Ishikawa (cell line): ENCODE measurements at regions not wholly inside any gene's neighbourhood (a gene's known extent, or its start where the extent isn't known, plus 50 kb on each side); places are given as distances from the start of the nearest gene placed in this dataset.

ENCODE experiments used
- CREB1 ChIP-seq: IDR thresholded peaks from 2 replicates; pipeline ENCODE4 v1.6.1; 2012; ENCODE audit warnings: low read depth
- EGR1 ChIP-seq: IDR thresholded peaks from 2 replicates; pipeline ENCODE4 v1.6.1; 2012
- EP300 ChIP-seq: IDR thresholded peaks from 2 replicates; pipeline ENCODE4 v1.6.1; 2012; ENCODE audit warnings: borderline replicate concordance
- MAX ChIP-seq: IDR thresholded peaks from 2 replicates; pipeline ENCODE4 v1.6.1; 2012
- RAD21 ChIP-seq: IDR thresholded peaks from 2 replicates; pipeline ENCODE4 v1.6.1; 2012; ENCODE audit warnings: low read depth
- REST ChIP-seq: IDR thresholded peaks from 2 replicates; pipeline ENCODE4 v1.6.1; 2012; ENCODE audit warnings: low read depth, mild to moderate bottlenecking
- TAF1 ChIP-seq: IDR thresholded peaks from 2 replicates; pipeline ENCODE4 v1.6.1; 2012; ENCODE audit warnings: low read depth, mild to moderate bottlenecking
- TCF12 ChIP-seq: IDR thresholded peaks from 2 replicates; pipeline ENCODE4 v1.6.1; 2012; ENCODE audit warnings: low read depth
- TEAD4 ChIP-seq: IDR thresholded peaks from 2 replicates; pipeline ENCODE4 v1.6.1; 2012
- YY1 ChIP-seq: IDR thresholded peaks from 2 replicates; pipeline ENCODE4 v1.6.1; 2012; ENCODE audit warnings: low read depth
- ZBTB7A ChIP-seq: IDR thresholded peaks from 2 replicates; pipeline ENCODE4 v1.6.1; 2012; ENCODE audit warnings: low read depth

- TF ChIP-seq TAF1, result no peak
- no peak for TF ChIP-seq EGR1
- TF ChIP-seq ZBTB7A, result no peak
- no peak for TF ChIP-seq RAD21
- TF ChIP-seq EP300, result no peak
- no peak for TF ChIP-seq TEAD4
- no peak for TF ChIP-seq YY1
- no peak for TF ChIP-seq MAX
- TF ChIP-seq REST, result no peak
- TF ChIP-seq TCF12, result no peak
- no peak for TF ChIP-seq CREB1
Measured at GRCh38 chr2:107187870-107188269, 301.9 kb upstream of the ST6GAL2 start.
